ENCODE measurements at regions not wholly inside any gene's neighbourhood (a gene's known extent, or its start where the extent isn't known, plus 50 kb on each side); places are given as distances from the start of the nearest gene placed in this dataset.

DNA sequence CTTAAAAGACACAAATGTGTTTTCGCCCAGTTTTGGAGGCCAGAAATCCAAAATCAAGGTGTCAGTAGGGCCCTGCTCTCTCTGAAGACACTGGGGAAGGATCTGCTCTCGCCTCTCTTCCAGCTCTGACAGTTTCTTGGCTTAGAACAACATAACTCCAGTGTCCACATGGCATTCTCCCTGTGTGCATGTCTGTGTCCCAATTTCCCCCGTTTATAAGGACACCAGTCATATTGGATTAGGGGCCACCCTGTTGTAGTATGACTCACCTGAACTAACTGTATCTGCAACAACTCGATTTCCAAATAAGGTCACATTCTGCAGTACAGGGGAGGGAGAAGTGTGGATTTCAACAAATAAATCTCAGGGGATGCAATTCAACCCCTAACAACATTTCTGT is 263.2 kb downstream of the SS18 start:
- TF ChIP-seq, protein P1, sequence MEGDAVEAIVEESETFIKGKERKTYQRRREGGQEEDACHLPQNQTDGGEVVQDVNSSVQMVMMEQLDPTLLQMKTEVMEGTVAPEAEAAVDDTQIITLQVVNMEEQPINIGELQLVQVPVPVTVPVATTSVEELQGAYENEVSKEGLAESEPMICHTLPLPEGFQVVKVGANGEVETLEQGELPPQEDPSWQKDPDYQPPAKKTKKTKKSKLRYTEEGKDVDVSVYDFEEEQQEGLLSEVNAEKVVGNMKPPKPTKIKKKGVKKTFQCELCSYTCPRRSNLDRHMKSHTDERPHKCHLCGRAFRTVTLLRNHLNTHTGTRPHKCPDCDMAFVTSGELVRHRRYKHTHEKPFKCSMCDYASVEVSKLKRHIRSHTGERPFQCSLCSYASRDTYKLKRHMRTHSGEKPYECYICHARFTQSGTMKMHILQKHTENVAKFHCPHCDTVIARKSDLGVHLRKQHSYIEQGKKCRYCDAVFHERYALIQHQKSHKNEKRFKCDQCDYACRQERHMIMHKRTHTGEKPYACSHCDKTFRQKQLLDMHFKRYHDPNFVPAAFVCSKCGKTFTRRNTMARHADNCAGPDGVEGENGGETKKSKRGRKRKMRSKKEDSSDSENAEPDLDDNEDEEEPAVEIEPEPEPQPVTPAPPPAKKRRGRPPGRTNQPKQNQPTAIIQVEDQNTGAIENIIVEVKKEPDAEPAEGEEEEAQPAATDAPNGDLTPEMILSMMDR (IDR thresholded peaks at IDR 0.05), result no peak
- TF ChIP-seq EP300 (IDR thresholded peaks at IDR 0.05) (no peak), POLR2AphosphoS5 (IDR thresholded peaks at IDR 0.05) (no peak), POLR2A (IDR thresholded peaks at IDR 0.05) (no peak)
